GM23248 (cell line): ENCODE measurements at regions not wholly inside any gene's neighbourhood (a gene's known extent, or its start where the extent isn't known, plus 50 kb on each side); places are given as distances from the start of the nearest gene placed in this dataset.

ENCODE experiments used
- EZH2 ChIP-seq: fragments of 200-600 bp; sonication (generic); IDR thresholded peaks from 2 replicates; pipeline ENCODE4 v1.6.1; 2018; ENCODE audit warnings: antibody characterized with exemption, mild to moderate bottlenecking; ENCODE audit not compliant: insufficient read depth, poor library complexity, severe bottlenecking
- EZH2phosphoT487 ChIP-seq: fragments of 200-600 bp; sonication (generic); IDR thresholded peaks from 2 replicates; pipeline ENCODE4 v1.6.1; 2018; ENCODE audit warnings: antibody characterized with exemption, moderate library complexity, mild to moderate bottlenecking, low read depth; ENCODE audit not compliant: insufficient read depth

GRCh38 chr7:51602376-51602775, 285.8 kb upstream of the COBL start:
- no peak for TF ChIP-seq EZH2
- no peak for TF ChIP-seq EZH2phosphoT487
